Mesendoderm (in vitro differentiated cells): ENCODE measurements at regions not wholly inside any gene's neighbourhood (a gene's known extent, or its start where the extent isn't known, plus 50 kb on each side); places are given as distances from the start of the nearest gene placed in this dataset.

Experiments
- DNase-seq: peaks from one replicate; pipeline ENCODE4 v3.0.0; 2013
- H2AK5ac ChIP-seq: 2 replicates; pipeline ENCODE4 v1.6.1; 2013; ENCODE audit warnings: low read length, inconsistent platforms
- H2BK120ac ChIP-seq: 2 replicates; pipeline ENCODE4 v1.6.1; 2013; ENCODE audit warnings: low read depth, mild to moderate bottlenecking, low read length, moderate library complexity, mixed read lengths
- H2BK15ac ChIP-seq: replicated peaks from 2 replicates; pipeline ENCODE4 v1.6.1; 2013; ENCODE audit warnings: low read depth, mild to moderate bottlenecking, moderate library complexity
- H2BK5ac ChIP-seq: 2 replicates; pipeline ENCODE4 v1.6.1; 2013; ENCODE audit warnings: low read length, inconsistent platforms
- H3K18ac ChIP-seq: 2 replicates; pipeline ENCODE4 v1.6.1; 2013; ENCODE audit warnings: mild to moderate bottlenecking, low read length, mixed read lengths
- H3K23ac ChIP-seq: one replicate; pipeline ENCODE4 v1.6.1; 2013; ENCODE audit warnings: low read length
- H3K27ac ChIP-seq: 2 replicates; pipeline ENCODE4 v1.5.1; 2013; ENCODE audit warnings: low read depth, mild to moderate bottlenecking, inconsistent platforms, low read length, moderate library complexity
- H3K27me3 ChIP-seq: 2 replicates; pipeline ENCODE4 v1.6.1; 2013; ENCODE audit warnings: low read length, control low read depth, mild to moderate bottlenecking, inconsistent platforms; ENCODE audit not compliant: insufficient read depth, poor library complexity
- H3K36me3 ChIP-seq: 2 replicates; pipeline ENCODE4 v1.6.1; 2013; ENCODE audit warnings: low read length, inconsistent platforms; ENCODE audit not compliant: control insufficient read depth, insufficient read depth
- H3K4ac ChIP-seq: one replicate; pipeline ENCODE4 v1.6.1; 2013; ENCODE audit warnings: low read depth, mild to moderate bottlenecking, low read length, moderate library complexity
- H3K4me1 ChIP-seq: 2 replicates; pipeline ENCODE4 v1.6.1; 2013; ENCODE audit warnings: low read depth, low read length, inconsistent platforms; ENCODE audit not compliant: control insufficient read depth
- H3K4me2 ChIP-seq: 2 replicates; pipeline ENCODE4 v1.6.1; 2013; ENCODE audit warnings: low read length
- H3K4me3 ChIP-seq: 2 replicates; pipeline ENCODE4 v1.5.1; 2013; ENCODE audit warnings: mild to moderate bottlenecking, low read length
- H3K56ac ChIP-seq: one replicate; pipeline ENCODE4 v1.6.1; 2013; ENCODE audit warnings: low read length
- H3K79me1 ChIP-seq: 2 replicates; pipeline ENCODE4 v1.6.1; 2013; ENCODE audit warnings: low read length, inconsistent platforms
- H3K79me2 ChIP-seq: 2 replicates; pipeline ENCODE4 v1.6.1; 2013; ENCODE audit warnings: mild to moderate bottlenecking, low read length; ENCODE audit not compliant: control insufficient read depth, insufficient read depth
- H3K9ac ChIP-seq: 2 replicates; pipeline ENCODE4 v1.6.1; 2013; ENCODE audit warnings: low read length, inconsistent platforms
- H4K5ac ChIP-seq: one replicate; pipeline ENCODE4 v1.6.1; 2013; ENCODE audit warnings: low read length
- H4K8ac ChIP-seq: one replicate; pipeline ENCODE4 v1.6.1; 2013; ENCODE audit warnings: low read depth, mild to moderate bottlenecking, control low read depth, low read length, moderate library complexity
- WGBS: extraction: QIAGEN DNeasy Blood & Tissue Kit; methylation state at CpG from one replicate; pipeline ENCODE4 v1.1.7; 2013; ENCODE audit warnings: low lambda C conversion rate, missing lambda C conversion rate; ENCODE audit not compliant: insufficient coverage; ENCODE audit errors: extremely low coverage; 5-methylcytosine and 5-hydroxymethylcytosine counted together

- WGBS: no CpG with 5 or more reads among the region's 13 CpGs
- Histone ChIP-seq H3K4me1 (no peaks in the 10 kb centered on the region), H3K9ac (no peak overlapping the region), H3K4ac (no peak overlapping the region), H4K5ac (no peak overlapping the region), H2BK15ac (no peak overlapping the region), H3K56ac (no peak overlapping the region), H3K79me1 (no peaks in the 10 kb centered on the region), H3K27me3 (no peaks in the 10 kb centered on the region), H3K23ac (no peak overlapping the region), H3K27ac (no peak overlapping the region), H2BK120ac (no peak overlapping the region), H3K4me2 (no peak overlapping the region), H3K18ac (no peak overlapping the region), H3K79me2 (no peaks in the 10 kb centered on the region), H2BK5ac (no peak overlapping the region), H3K36me3 (no peaks in the 10 kb centered on the region), H4K8ac (no peak overlapping the region), H2AK5ac (no peak overlapping the region), H3K4me3 (no peak overlapping the region)
- DNase-seq: peak; percentile 37
These were observed 58.2 kb upstream of the FTH1 start for GRCh38 chr11:62025487-62026105.

GRCh38 chr11:62024936-62025486 lies 57.6 kb upstream of the FTH1 start:
- no peak overlapping the region for H2BK5ac ChIP-seq
- no peak overlapping the region for H3K27ac ChIP-seq
- no CpG with 5 or more reads among the region's 6 CpGs for WGBS
- H3K4me3 ChIP-seq: no peak overlapping the region
- DNase-seq: no peak
- H2BK15ac ChIP-seq: no peak overlapping the region
- H3K79me1 ChIP-seq: no peaks in the 10 kb centered on the region
- H2BK120ac ChIP-seq: no peak overlapping the region
- no peak overlapping the region for H3K56ac ChIP-seq
- H3K4ac ChIP-seq: no peak overlapping the region
- no peaks in the 10 kb centered on the region for H3K36me3 ChIP-seq
- H4K8ac ChIP-seq: no peak overlapping the region
- no peak overlapping the region for H3K4me2 ChIP-seq
- H3K9ac ChIP-seq: no peak overlapping the region
- H2AK5ac ChIP-seq: no peak overlapping the region
- no peak overlapping the region for H3K18ac ChIP-seq
- no peaks in the 10 kb centered on the region for H3K4me1 ChIP-seq
- H3K27me3 ChIP-seq: no peaks in the 10 kb centered on the region
- no peaks in the 10 kb centered on the region for H3K79me2 ChIP-seq
- H3K23ac ChIP-seq: no peak overlapping the region
- H4K5ac ChIP-seq: no peak overlapping the region

DNA sequence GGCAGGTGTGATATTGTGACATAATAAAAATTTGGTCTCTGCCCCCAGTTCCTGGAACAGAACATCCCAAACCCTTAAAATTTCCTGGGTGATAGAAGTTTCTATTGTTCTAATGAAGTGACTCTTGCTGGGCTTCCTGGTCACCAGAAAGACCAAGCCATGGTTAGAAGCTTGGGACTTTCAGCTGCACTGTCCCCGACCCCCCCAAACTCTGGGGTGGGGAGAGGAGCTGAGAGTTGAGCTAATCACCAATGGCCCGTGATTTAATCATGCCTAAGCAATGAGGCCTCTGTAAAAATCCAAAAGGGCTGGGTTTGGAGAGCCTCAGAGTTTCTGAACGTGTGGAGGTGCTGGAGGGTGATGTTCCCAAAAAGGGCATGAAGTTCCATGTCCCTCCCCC lies 54.8 kb upstream of the FTH1 start:
- H3K56ac ChIP-seq: no peak overlapping the region
- H3K18ac ChIP-seq: no peak overlapping the region
- H3K4me3 ChIP-seq: no peak overlapping the region
- H2BK5ac ChIP-seq: no peak overlapping the region
- no peak overlapping the region for H4K8ac ChIP-seq
- DNase-seq: no peak
- no peaks in the 10 kb centered on the region for H3K4me1 ChIP-seq
- no peak overlapping the region for H3K4me2 ChIP-seq
- H3K79me2 ChIP-seq: no peaks in the 10 kb centered on the region
- no peak overlapping the region for H2BK120ac ChIP-seq
- no peak overlapping the region for H2AK5ac ChIP-seq
- no peak overlapping the region for H3K4ac ChIP-seq
- H3K36me3 ChIP-seq: no peaks in the 10 kb centered on the region
- no peak overlapping the region for H3K23ac ChIP-seq
- H3K27me3 ChIP-seq: no peaks in the 10 kb centered on the region
- H3K27ac ChIP-seq: no peak overlapping the region
- H3K79me1 ChIP-seq: no peaks in the 10 kb centered on the region
- H2BK15ac ChIP-seq: no peak overlapping the region
- H4K5ac ChIP-seq: no peak overlapping the region
- WGBS: no CpG with 5 or more reads among the region's 3 CpGs
- no peak overlapping the region for H3K9ac ChIP-seq

DNA sequence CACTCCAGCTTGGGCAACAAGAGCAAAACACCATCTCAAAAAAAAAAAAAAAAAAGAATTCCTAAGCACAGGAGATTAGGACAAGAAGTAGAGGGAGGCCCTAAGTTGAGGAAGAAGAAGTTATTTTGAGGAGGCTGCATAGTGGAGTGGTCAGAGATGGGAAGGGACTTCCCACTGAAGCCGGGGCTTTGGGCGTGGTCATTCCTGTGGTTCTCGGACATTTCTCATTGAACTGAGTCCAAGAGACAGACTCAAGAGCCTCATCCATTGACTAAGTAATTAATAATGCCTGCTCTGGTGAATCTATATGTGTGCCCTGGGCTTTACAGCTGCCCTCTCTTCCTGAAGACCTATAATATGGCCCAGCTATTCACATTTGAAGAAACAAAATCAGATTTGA lies 53.2 kb upstream of the FTH1 start:
- H4K8ac ChIP-seq: no peak overlapping the region
- no peak overlapping the region for H3K9ac ChIP-seq
- no peak overlapping the region for H3K4ac ChIP-seq
- no peaks in the 10 kb centered on the region for H3K79me2 ChIP-seq
- no peak overlapping the region for H2BK120ac ChIP-seq
- no CpG with 5 or more reads among the region's 3 CpGs for WGBS
- no peaks in the 10 kb centered on the region for H3K79me1 ChIP-seq
- no peak overlapping the region for H3K27ac ChIP-seq
- no peak overlapping the region for H3K4me2 ChIP-seq
- no peak for DNase-seq
- H3K4me3 ChIP-seq: no peak overlapping the region
- H2BK15ac ChIP-seq: no peak overlapping the region
- H2BK5ac ChIP-seq: no peak overlapping the region
- H3K4me1 ChIP-seq: no peaks in the 10 kb centered on the region
- no peak overlapping the region for H3K56ac ChIP-seq
- no peak overlapping the region for H4K5ac ChIP-seq
- no peak overlapping the region for H2AK5ac ChIP-seq
- H3K23ac ChIP-seq: no peak overlapping the region
- no peaks in the 10 kb centered on the region for H3K36me3 ChIP-seq
- H3K27me3 ChIP-seq: no peaks in the 10 kb centered on the region
- H3K18ac ChIP-seq: no peak overlapping the region

DNA sequence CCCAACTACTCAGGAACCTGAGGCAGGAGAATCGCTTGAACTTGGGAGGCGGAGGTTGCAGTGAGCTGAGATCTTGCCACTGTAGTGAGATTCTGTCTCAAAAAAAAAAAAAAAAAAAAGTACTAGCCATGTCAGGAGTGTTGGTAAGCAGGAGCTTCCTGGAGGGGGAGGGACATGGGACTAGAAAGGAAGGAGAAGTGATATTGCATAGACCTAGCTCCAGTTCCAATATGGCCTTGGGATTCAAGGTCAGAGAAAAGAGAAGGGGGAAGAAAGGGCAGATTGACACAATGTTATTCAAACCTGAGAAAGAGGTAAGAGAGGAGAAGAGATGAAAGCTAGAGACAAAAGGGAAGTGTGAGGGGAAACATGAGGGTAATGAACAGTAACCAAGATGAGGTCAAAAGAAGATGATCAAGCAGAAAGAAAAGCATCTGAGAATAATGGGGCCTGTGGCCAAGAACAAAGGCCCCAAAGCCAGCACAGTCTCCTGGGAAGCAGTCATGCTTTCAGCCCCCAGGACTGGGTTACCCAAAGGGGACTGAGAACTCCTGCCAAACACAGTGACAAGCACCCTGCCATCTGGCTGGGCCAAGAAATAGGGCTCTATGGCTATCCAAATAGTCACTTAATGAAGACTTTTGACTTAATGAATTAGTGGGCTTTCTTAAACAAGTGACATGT lies 51.7 kb upstream of the FTH1 start:
- no peak overlapping the region for H3K56ac ChIP-seq
- no peaks in the 10 kb centered on the region for H3K79me1 ChIP-seq
- no peaks in the 10 kb centered on the region for H3K79me2 ChIP-seq
- no peaks in the 10 kb centered on the region for H3K27me3 ChIP-seq
- H3K4me1 ChIP-seq: no peaks in the 10 kb centered on the region
- no peak overlapping the region for H3K18ac ChIP-seq
- H4K8ac ChIP-seq: no peak overlapping the region
- H3K4ac ChIP-seq: no peak overlapping the region
- no peak overlapping the region for H2BK15ac ChIP-seq
- WGBS: no CpG with 5 or more reads among the region's 2 CpGs
- no peak overlapping the region for H4K5ac ChIP-seq
- no peak overlapping the region for H2BK120ac ChIP-seq
- H2AK5ac ChIP-seq: no peak overlapping the region
- H3K27ac ChIP-seq: no peak overlapping the region
- H3K9ac ChIP-seq: no peak overlapping the region
- H2BK5ac ChIP-seq: no peak overlapping the region
- H3K23ac ChIP-seq: no peak overlapping the region
- no peak for DNase-seq
- H3K4me3 ChIP-seq: no peak overlapping the region
- no peak overlapping the region for H3K4me2 ChIP-seq
- H3K36me3 ChIP-seq: no peaks in the 10 kb centered on the region
